Activated gamma-delta T cell treated with anti-CD3 and anti-CD28 coated beads, Interleukin-2, amount 50 U/mL, for 16 hours (primary cell): ENCODE measurements at regions not wholly inside any gene's neighbourhood (a gene's known extent, or its start where the extent isn't known, plus 50 kb on each side); places are given as distances from the start of the nearest gene placed in this dataset.
"Not testable (repeated sequence)": the region's sequence is repeated elsewhere in the genome, so short reads cannot be mapped to it uniquely, and the experiment has no call there.

ENCODE experiments used
- DNase-seq: peaks from one replicate; pipeline ENCODE4 v3.0.0-alpha.2; 2020; ENCODE audit warnings: low read depth

GRCh38 chr3:16708285-16708684 lies 103.1 kb upstream of the DAZL start:
- DNase-seq, result no peak

DNA sequence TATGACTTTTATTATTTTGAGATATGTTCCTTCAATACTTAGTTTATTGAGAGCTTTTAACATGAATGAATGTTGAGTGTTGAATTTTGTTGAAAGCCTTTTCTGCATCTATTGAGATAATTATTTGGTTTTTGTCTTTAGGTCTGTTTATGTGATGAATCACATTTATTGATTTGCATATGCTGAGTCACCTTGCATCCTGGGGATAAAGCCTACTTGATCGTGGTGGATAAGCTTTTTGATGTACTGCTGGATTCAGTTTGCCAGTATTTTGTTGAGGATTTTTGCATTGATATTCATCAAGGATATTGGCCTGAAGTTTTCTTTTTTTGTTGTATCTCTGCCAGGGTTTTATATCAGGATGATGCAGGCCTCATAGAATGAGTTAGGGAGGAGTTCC lies 106.5 kb upstream of the DAZL start:
- not testable (repeated sequence) for DNase-seq

DNA sequence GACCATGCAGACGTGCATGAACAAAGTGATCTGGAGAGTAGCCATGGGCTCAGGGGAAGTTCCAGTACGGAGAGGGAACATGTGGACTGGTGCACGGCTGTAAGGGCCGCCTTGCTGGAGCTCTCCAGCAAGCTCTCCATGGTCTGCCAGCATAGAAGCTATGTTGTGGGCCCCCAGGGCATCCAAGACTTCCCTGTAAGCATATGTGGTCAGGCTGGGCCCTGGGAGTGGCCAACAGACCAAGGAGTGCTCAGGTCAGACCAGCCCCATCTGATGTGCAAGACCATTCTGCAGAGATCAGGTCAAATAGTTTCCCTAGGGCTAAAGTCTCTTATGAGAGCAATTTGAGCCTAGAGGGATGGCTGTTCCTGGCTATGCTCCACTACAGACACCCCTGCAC lies 110.1 kb upstream of the DAZL start:
- DNase-seq, result no peak

DNA sequence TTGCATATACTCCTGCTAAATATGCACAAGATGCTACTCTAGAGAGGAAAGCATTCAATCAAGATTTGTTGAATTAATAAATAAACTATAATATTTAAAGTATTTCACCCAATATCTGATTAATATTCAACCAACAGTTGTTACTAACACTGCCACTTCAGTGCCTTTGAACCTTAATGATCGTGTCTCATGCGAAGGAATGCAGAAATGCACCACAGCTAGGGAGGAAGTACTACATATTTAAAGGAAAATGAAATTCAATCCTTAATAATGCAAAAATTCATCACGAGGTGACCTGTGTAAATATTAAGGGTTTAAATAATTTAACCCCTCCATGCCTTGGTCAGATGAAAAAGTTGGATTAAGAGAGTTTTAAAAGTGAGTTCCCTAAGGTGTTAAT lies 114.2 kb upstream of the DAZL start:
- DNase-seq, result no peak

GRCh38 chr3:16720367-16720940 lies 115.2 kb upstream of the DAZL start:
- DNase-seq, result no peak

DNA sequence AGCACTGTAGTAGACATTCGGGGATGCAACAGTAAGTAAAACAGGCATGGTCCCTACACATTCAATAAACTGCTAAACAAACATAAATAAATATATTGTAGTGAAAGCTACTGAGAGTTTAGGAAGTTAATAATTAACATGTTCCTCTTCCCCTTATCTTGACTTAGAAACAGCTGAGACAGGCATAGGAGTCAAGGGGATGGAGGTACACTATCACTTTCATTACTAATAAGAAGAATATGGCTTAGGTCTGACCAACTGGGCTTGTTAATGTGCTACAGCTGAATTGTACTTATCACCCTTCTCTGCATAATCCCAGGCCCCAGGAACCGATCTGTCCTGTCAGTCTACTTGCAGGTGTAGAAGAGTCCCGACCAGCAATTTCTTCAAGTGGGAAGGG lies 116.3 kb upstream of the DAZL start:
- DNase-seq, result no peak

- no peak for DNase-seq
Observed at GRCh38 chr3:16723978-16724377, 118.8 kb upstream of the DAZL start.

DNA sequence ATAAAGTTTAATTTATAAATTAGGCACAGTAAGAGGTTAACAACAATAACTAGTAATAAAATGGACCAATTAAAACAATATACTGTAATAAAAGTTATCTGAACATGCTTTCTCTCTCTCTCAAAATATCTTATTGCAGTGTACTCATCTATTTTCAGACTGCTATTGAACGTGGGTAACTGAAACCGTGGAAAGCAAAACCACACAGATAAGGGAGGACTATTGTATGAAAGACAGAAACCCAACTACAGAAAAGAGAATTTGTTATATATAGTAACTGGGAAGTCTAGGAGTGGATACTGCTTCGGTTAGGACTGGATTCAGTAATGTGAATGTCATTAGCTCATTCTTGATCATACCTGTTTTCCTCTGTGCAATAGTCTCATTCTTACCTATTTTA lies 119.3 kb upstream of the DAZL start:
- no peak for DNase-seq

DNA sequence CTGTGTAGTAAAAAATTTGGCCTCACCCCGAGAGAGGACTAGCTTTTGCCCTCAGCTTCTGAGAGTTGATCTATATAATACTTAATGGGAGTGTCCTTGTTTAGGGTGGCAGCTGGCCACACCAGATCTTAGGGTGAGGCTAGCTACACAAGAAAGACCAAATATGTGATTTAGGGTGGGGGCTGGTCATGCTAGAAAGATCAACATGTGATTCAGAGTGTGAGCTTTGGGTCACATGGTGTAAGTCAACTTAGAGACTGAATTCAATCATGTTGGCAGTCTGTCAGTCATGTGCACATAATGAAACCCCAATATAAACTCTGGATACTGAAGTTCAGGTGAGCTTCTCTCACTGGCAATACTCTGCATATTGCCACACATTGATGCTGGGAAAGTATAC lies 120.7 kb upstream of the DAZL start:
- DNase-seq, result no peak

GRCh38 chr3:16728770-16729745 lies 123.8 kb upstream of the DAZL start:
- DNase-seq, result no peak

GRCh38 chr3:16738451-16738850 lies 133.2 kb upstream of the DAZL start:
- DNase-seq, result no peak

DNA sequence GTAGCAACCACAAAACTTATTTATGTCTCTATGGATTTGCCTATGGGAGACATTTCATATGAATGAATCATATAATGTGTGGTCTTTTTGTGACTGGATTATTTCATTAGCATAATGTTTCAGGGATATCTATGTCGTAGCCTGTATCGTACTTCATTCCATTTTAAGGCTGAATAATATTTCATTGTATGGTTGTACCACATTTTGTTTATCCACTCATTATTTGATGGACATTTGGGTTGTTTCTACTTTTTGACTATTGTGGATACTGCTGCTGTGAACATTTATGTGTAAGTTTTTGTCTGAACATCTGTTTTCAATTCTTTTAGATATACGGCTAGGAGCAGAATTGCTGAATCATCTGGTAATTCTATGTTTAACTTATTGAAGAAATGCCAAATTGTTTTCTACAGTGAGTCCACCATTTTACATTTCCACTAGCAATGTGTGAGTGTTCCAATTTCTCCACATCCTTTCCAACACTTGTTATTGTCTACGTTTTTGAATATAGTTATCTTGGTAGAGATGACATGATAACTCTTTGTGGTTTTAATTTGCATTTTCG lies 134.4 kb upstream of the DAZL start:
- no peak for DNase-seq

DNA sequence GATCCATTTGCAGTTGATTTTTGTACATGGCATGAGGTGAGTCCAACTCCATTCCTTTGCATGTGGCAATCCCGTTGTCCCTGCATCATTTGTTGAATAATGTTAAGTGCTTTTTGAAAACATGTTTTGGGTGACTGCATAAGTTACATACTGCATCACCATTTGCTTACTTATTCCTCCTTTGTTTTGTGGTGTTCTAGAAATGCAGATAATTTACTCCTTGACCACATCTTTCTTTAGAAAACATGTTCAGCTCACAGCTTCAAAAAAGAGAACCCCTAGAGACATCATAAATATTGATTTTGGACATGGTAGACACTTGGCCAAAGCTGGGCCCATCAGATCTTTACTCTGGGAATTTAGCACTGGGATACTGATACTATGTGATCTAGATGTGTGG lies 135.3 kb upstream of the DAZL start:
- DNase-seq, result no peak

DNA sequence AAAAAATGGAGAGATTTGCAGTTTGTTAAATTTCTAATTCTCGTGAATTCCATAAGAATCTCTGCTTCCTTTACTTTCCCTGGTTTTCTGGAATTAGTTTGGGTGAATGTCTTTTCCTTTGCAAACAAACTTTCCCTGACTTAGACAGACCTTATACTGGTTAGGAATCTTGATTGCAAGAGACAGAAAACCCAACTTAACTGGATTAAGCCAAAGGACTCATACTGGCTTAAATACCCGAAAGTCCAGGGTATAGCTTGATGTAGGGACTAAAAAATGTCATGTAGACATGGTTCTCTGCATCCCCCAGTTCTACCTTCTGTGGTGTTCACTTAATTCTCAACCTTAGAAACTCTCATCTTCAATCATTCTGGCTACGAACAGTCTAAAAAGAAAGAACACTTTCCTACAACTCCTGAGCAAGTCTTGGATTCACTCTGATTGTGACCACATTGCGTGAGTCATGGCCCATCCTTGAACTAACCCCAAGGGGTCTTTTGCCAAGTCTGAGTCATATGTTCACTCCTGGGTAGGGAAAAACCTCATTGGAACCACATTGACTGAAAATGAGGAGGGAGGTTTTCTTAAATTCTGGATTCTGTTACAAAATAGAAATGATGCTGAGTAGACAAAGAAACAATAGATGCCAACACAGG lies 136.0 kb upstream of the DAZL start:
- no peak for DNase-seq

DNA sequence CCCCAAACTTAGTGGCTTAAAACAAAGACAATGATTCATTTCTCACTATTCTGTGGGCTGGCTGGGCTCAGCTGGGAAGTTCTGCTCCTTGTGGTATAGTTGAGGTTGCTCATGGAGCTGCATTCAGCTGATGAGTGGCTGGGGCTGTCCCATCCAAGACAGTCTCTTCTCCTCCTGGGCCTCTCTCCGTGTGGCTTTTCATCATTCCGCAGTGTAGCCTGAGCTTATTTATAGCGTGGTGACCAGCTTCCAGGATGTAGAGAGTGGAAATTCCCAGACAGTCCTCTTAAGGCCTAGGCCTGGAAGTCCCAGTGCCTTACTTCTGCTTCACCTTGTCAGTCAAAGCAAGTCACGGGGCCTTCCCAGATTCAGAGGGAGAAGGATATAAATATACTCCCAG lies 136.7 kb upstream of the DAZL start:
- DNase-seq, result no peak

GRCh38 chr3:16743276-16743675 lies 138.1 kb upstream of the DAZL start:
- no peak for DNase-seq

- no peak for DNase-seq
Observed at GRCh38 chr3:16759227-16759903, 125.4 kb upstream of the PLCL2 start.

GRCh38 chr3:16761571-16761970 lies 123.2 kb upstream of the PLCL2 start:
- no peak for DNase-seq

DNA sequence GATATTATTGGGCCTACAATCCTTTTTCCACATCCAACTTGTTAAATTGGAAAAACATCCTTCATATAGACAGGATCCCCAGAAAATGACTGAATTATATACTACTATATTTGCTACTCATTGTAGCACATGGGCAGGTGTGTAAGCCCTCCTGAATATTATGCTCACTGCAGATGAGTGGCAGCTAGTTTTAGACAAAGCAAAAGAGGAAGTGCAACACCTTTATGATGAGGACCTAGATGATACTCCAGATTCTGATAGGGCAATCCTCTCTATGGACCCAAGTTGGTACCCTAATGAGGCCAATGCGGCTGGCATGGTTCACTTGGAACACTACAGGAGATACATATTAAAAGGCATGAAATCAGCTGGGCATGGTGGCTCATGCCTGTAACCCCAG lies 119.1 kb upstream of the PLCL2 start:
- no peak for DNase-seq

DNA sequence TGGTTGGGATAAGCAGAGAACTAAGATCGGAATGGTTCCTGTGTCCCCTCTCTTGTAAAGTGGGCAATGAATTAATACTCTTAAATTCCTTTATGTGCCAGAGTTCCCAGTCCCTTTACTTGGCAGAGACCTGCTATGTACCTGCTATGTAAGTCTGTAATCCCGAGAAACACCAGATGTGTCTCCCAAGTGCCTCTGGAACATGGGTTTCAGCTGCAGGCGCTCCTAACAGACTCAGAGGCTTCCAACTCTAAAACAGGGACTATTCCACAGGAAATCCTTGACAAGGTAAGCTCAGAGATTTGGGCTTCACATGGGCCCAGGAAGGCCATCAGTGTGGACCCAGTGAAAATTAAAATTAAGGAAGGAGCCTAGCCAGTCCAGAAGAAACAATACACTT lies 117.7 kb upstream of the PLCL2 start:
- no peak for DNase-seq

- DNase-seq, result no peak
Observed at GRCh38 chr3:16768014-16768413, 116.7 kb upstream of the PLCL2 start.

- no peak for DNase-seq
Observed at GRCh38 chr3:16768956-16769355, 115.8 kb upstream of the PLCL2 start.
